ENCODE measurements at regions not wholly inside any gene's neighbourhood (a gene's known extent, or its start where the extent isn't known, plus 50 kb on each side); places are given as distances from the start of the nearest gene placed in this dataset.

DNA sequence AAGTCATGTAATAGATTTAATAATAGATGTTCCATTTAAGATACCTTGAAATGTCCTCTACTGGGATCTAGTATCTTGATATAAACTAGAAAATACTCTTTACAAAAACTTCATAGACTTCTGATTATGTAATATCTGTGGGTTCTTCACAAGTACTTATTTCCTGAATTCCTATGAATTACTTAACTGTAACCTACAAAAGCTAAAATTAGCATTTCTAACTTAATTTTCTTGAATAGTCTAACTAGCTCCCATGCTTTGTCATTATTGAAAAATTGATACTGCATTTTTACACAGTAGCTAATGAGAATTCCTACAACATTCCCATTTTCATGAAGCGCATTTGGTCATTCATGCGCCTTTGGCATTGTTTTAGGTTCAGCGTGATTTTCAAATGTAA lies 1828.2 kb downstream of the MAT2B start:
- TF ChIP-seq CTCF (IDR thresholded peaks at IDR 0.05; ENCODE audit: extremely low read depth, missing control alignments): no peak

GRCh38 chr5:165334201-165334600 lies 1828.8 kb downstream of the MAT2B start:
- TF ChIP-seq CTCF (IDR thresholded peaks at IDR 0.05; ENCODE audit: extremely low read depth, missing control alignments): no peak
- no peak for DNase-seq (ENCODE audit: low spot score)

More for the DNA sequence above, 1828.2 kb downstream of the MAT2B start:
- no peak for DNase-seq (ENCODE audit: low spot score)

DNA sequence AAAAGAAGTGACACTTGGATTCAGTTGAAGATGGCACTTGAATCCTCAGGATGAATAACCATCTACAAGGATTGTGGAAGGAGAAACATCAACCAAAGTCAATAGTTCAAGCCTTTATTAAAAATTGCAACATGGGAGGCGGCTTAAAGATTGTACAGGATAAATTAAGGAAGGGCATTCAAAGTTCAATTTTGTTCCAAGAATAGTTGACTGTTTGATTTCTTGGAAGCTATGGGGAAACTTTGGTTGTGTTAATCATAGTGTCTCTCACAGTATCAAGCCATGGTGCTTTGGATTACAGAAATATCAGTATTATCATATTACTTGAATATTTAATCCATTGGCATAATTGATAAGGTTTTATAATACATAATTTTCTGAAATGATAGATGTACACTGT lies 1844.3 kb downstream of the MAT2B start:
- TF ChIP-seq CTCF (IDR thresholded peaks at IDR 0.05; ENCODE audit: extremely low read depth, missing control alignments): no peak
- no peak for DNase-seq (ENCODE audit: low spot score)

- TF ChIP-seq CTCF (IDR thresholded peaks at IDR 0.05; ENCODE audit: extremely low read depth, missing control alignments): no peak
- DNase-seq (ENCODE audit: low spot score): no peak
Measured at GRCh38 chr5:165351342-165351741, 1845.9 kb downstream of the MAT2B start.

DNA sequence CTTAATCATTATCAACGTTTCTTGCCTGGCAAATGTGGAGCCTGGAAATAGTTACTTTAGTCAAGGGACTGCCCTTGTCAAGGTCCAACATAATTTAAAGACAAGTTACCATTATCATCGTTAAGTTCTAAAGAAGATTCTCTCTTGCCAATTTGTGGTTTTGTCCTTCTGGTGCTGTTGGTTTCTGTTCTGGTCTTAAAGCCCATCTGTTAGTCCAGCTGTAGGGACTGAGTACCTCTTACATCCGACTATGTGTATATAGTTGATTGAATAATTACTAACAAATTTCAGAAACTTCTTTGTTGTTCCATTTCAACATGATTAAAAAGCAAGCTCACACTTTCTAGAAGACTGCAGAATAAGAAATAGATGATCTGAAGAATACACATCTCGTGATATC lies 1854.9 kb downstream of the MAT2B start:
- DNase-seq (ENCODE audit: low spot score): no peak
- TF ChIP-seq CTCF (IDR thresholded peaks at IDR 0.05; ENCODE audit: extremely low read depth, missing control alignments): no peak

GRCh38 chr5:165360784-165361542 lies 1855.5 kb downstream of the MAT2B start:
- TF ChIP-seq CTCF (IDR thresholded peaks at IDR 0.05; ENCODE audit: extremely low read depth, missing control alignments): no peak
- DNase-seq (ENCODE audit: low spot score): no peak

DNA sequence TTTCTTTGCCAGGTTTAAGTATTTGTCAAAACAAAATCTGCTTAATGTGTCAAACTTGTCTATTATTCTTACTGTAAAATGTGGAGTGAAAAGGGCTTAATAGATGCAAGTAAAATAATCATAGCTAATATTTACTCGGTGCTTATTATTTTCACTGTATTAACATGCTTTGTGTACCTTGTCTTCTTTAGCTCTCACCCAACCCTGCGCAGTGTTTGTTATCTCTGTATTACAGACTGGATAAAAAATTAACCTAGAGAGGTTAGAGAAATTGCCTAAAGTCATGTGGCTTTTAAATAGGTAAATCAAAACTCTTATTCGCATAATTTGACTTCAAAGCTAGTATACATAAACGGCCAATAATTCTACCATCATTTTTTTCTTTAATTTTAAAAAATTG lies 1864.8 kb downstream of the MAT2B start:
- TF ChIP-seq CTCF (IDR thresholded peaks at IDR 0.05; ENCODE audit: extremely low read depth, missing control alignments): no peak
- DNase-seq (ENCODE audit: low spot score): no peak
